ENCODE measurements at regions not wholly inside any gene's neighbourhood (a gene's known extent, or its start where the extent isn't known, plus 50 kb on each side); places are given as distances from the start of the nearest gene placed in this dataset.
A peak's percentile ranks its signal among the peaks of the same experiment; 100 is the strongest.
"Not testable (repeated sequence)": the region's sequence is repeated elsewhere in the genome, so short reads cannot be mapped to it uniquely, and the experiment has no call there.

- no peak for DNase-seq (ENCODE audit: low read depth)
- no peak overlapping the region for H3K4me3 ChIP-seq (ENCODE audit: low read depth, low read length)
- in situ Hi-C loops (cut with HindIII; ENCODE audit: low sequenced_read_pairs) = no loop called here
- TF ChIP-seq, protein P1, sequence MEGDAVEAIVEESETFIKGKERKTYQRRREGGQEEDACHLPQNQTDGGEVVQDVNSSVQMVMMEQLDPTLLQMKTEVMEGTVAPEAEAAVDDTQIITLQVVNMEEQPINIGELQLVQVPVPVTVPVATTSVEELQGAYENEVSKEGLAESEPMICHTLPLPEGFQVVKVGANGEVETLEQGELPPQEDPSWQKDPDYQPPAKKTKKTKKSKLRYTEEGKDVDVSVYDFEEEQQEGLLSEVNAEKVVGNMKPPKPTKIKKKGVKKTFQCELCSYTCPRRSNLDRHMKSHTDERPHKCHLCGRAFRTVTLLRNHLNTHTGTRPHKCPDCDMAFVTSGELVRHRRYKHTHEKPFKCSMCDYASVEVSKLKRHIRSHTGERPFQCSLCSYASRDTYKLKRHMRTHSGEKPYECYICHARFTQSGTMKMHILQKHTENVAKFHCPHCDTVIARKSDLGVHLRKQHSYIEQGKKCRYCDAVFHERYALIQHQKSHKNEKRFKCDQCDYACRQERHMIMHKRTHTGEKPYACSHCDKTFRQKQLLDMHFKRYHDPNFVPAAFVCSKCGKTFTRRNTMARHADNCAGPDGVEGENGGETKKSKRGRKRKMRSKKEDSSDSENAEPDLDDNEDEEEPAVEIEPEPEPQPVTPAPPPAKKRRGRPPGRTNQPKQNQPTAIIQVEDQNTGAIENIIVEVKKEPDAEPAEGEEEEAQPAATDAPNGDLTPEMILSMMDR (IDR thresholded peaks at IDR 0.05; ENCODE audit: low read depth, low read length, missing control alignments) = no peak
Observed at GRCh38 chr5:118397236-118397635, 591.1 kb downstream of the DTWD2 start.

DNA sequence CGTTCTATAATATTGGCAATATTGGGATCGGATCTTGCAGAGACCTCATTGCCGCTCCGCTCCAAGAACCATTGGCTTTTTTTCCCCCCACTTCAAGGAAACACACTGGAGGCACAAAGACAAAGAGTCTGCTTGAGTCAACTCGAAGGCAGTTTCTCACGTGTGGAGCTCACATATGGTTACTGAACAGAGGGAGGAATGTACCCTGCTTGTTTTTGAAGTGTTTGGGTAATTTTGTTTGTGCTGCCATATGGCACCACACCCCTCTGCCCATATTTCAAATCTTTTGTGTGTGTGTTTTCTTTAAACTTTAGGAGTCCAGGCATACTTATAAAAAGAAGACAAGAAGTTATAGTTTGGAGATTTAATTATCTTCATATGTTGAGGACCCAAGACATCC is 595.9 kb downstream of the DTWD2 start:
- H3K4me3 ChIP-seq (ENCODE audit: low read depth, low read length) = no peak overlapping the region
- TF ChIP-seq, protein P1 (IDR thresholded peaks at IDR 0.05; ENCODE audit: low read depth, low read length, missing control alignments) = no peak
- in situ Hi-C loops (cut with HindIII; ENCODE audit: low sequenced_read_pairs) = no loop called here
- no peak for DNase-seq (ENCODE audit: low read depth)

DNA sequence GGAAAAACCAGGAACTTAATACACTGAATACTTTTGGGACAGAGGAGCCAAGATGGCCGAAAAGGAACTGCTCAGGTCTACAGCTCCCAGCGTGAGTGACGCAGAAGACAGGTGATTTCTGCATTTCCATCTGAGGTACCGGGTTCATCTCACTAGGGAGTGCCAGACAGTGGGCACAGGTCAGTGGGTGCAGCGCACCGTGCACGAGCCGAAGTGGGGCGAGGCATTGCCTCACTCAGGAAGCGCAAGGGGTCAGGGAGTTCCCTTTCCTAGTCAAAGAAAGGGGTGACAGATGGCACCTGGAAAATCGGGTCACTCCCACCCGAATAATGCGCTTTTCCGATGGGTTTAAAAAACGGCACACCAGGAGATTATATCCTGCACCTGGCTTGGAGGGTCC is 605.4 kb downstream of the DTWD2 start:
- H3K4me3 ChIP-seq (ENCODE audit: low read depth, low read length); in situ Hi-C loops (cut with HindIII; ENCODE audit: low sequenced_read_pairs); DNase-seq (ENCODE audit: low read depth): not testable (repeated sequence)

GRCh38 chr5:118379470-118379869 is 608.9 kb downstream of the DTWD2 start:
- no peak overlapping the region for H3K4me3 ChIP-seq (ENCODE audit: low read depth, low read length)
- TF ChIP-seq, protein P1 (IDR thresholded peaks at IDR 0.05; ENCODE audit: low read depth, low read length, missing control alignments) = no peak
- in situ Hi-C loops (cut with HindIII; ENCODE audit: low sequenced_read_pairs) = no loop called here
- DNase-seq (ENCODE audit: low read depth) = no peak

GRCh38 chr5:118378959-118379358 is 609.4 kb downstream of the DTWD2 start:
- in situ Hi-C loops (cut with HindIII; ENCODE audit: low sequenced_read_pairs) = no loop called here
- no peak for DNase-seq (ENCODE audit: low read depth)
- TF ChIP-seq, protein P1 (IDR thresholded peaks at IDR 0.05; ENCODE audit: low read depth, low read length, missing control alignments) = no peak
- no peak overlapping the region for H3K4me3 ChIP-seq (ENCODE audit: low read depth, low read length)

DNA sequence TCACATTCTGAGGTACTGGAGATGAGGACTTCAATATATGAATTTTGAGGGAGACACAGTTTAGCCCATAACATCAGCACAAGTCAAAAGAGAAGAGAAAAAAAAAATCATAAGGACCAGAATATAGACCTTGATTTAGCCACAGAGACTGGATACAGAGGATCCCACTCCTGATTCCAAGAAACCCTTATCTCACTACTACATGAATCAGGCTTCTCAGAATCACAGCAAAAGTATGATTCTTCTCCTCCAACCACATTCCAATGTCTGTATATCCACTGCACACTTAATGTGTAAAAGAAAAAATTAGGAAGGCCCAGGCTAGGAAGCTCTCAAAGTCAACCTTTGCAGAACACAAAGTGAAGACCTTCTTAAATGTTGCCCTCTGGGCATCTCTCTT is 610.9 kb downstream of the DTWD2 start:
- no peak for DNase-seq (ENCODE audit: low read depth)
- in situ Hi-C loops (cut with HindIII; ENCODE audit: low sequenced_read_pairs) = no loop called here
- TF ChIP-seq, protein P1 (IDR thresholded peaks at IDR 0.05; ENCODE audit: low read depth, low read length, missing control alignments) = no peak
- no peak overlapping the region for H3K4me3 ChIP-seq (ENCODE audit: low read depth, low read length)

DNA sequence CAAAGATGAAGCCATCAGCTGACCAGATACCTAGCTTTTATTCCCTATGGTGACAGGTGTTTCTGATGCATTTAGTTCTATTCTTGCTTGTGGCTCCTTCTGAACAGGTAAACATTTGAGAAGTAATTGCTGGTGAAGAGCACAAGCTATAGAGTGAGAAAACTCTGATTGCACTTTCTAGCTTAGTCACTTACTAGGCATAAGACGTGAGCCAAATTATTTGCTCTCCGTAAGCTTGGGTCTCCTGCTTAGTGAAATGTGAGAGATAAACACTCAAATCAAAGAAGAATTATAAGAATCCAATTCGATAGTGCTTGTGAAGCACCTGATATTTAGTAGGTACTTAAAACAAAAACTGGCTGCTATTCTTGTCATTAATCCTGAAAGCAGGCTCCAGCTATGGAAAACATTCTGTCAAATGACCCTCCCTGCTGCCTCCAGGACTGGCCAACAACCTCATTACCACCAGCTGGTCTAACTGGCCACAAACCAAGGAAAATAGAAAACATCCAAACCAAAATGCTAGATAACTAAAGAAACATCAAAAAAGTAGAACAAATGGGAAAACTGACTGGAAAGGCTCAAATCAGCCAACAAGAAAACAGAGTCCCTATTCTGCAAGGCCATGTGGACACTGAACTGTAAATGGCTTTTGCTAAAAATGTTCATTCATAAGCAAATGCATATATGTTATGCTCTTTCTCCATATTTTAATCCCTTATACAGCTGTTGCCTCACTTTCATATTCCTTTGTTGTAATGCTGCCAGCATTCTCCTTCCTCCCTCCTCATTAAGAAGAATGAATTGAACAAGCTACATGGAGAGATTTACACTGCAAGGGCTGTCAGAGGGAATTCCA is 616.1 kb downstream of the DTWD2 start:
- no peak overlapping the region for H3K4me3 ChIP-seq (ENCODE audit: low read depth, low read length)
- peak; percentile 19 for DNase-seq (ENCODE audit: low read depth)
- in situ Hi-C loops (cut with HindIII; ENCODE audit: low sequenced_read_pairs) = no loop called here
- TF ChIP-seq, protein P1 (IDR thresholded peaks at IDR 0.05; ENCODE audit: low read depth, low read length, missing control alignments) = no peak
